COR-L47 (cell line): ENCODE measurements at regions not wholly inside any gene's neighbourhood (a gene's known extent, or its start where the extent isn't known, plus 50 kb on each side); places are given as distances from the start of the nearest gene placed in this dataset.
"Not testable (repeated sequence)": the region's sequence is repeated elsewhere in the genome, so short reads cannot be mapped to it uniquely, and the experiment has no call there.

Source experiments
- DNase-seq: peaks from one replicate; lab custom pipeline; 2025; lab: John Stamatoyannopoulos, UW

DNA sequence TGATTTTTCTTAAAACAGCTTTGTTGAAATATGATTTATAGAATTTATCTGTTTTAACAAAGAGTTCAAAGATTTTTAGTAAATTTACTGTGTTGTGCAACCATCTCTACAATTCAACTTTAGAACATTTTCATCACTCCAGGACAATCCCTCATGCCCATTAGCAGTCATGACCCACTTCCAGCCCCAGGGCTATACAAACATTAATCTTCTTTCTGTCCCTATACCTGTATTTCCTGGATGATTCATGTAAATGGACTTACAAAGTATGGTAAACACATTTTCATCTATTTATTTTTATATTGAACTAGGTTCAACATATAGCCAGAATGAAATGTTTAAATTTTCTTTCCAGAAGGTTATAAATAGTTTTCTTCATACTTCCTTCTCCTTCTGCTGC, 127.8 kb upstream of the CCDC180 start:
- DNase-seq, result no peak

DNA sequence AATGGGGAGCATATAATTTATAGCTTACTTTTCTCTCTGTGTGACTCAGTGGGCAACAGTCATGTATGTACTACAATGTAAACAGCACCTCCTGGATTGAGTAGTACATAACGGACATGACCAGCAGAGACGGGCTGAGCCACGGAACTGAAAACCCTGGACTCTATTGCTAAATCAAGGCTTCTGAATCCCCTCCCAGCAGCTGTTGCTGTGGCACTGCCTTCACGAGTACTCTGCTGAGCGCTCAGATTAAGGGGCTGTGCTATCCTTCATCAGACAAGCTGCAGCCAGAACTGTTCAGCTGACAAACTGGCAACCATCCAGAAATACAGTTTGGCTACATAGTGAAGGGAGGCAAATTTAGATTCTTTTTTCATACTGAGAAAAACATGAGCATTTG, 131.3 kb upstream of the CCDC180 start:
- peak; percentile 19 for DNase-seq

DNA sequence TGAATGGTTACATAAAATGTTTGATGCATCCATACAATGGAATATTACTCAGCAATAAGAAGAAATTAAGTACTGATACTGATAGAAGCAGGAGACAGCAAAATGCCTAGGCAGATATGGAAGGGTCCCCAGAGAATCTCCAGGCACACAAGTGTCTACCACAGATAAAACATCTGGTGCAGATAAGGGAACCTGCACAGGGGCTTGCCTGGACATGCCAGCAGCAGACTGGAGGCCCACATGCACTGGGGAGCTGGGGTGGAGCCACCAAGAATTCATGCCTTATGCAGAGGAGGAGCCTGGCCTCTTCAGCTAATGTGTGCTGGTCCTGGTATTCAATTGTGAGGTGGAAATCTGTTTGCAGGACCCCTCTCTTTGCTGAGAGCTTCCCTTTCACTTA, 129.2 kb upstream of the CTSV start:
- not testable (repeated sequence) for DNase-seq

DNA sequence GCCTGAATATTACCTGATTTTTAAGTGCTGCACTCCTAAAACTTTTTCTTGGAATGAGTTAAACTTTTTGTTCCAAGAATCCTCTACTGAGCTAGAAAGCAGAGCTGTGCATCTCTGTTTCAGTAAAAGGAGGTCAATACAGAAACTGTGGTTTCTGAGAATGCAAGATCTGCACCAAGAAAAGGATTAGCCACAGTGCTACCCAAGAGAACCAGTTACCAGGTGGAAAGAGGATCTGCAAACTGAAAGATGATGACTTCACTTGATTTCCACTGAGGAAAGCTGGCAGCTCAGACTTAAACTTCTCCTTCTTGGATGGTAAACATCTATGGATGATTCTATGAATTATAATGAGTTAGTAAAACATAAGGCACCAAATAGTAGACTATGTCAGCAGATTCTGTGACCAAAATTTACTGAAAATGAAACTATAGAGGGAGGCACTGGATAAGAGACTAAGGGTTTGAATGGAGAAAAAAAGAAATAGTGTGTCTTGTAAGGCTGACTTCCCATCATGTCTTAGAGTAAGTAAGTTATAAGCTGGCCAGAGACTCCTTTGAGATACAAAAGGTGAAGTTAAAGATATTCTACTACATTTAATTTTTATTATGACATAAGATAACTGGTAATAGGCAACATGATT, 127.7 kb upstream of the CTSV start:
- DNase-seq, result not testable (repeated sequence)

DNA sequence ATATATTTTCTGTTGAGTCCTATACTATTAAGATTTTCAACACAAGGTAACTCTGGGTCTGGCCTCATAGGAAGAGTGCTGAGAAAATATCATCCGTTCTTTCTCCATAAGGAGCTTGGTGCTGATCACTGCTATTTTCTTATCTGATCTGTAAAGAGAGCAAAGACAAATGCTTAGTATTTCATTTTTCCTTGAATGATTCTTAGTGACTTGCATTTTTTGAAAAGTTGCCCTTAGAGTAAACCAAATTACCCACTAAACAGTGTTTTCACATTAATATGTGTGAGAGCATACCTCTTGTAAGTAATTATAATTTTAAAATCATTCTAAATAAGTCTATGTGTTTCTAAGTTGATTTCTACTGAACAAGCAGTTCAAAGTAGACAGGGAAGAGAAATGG, 121.3 kb upstream of the CTSV start:
- no peak for DNase-seq

DNA sequence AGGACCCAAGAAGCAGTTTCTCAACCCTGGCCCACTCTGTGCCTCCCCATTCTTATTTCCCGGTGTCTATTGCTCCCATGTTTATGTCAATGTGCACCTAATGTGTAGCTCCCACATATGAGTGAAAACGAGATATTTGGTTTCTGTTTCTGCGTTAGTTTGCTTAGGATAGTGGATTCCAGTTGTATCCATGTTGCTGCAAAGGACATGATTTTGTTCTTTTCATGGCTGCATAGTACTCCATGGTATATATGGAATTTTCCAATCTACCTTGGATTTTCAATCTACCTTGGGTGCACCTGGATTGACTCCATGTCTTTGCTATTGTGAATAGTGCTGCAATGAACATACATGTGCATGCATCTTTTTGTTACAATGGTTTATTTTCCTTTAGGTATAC, 119.8 kb upstream of the CTSV start:
- not testable (repeated sequence) for DNase-seq

DNA sequence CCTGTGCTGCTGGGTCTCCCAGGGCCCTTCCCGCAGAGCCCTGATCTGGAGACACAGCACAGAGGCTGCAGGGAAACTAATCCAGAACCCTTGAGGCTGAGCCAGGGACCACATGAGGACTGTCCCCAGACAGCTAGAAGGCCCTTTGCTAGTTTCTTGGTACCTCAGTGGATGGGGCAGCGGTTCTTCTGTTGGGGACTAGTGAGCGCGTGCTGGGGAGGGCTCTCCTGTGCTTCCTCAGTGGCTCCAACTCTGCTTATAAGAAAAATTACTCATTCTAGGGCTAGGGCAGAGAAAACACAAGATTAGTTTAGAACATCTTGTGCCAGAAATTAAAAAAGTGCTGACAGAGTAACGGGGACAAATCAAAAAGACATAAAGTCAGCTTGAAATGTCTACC, 116.5 kb upstream of the CTSV start:
- DNase-seq, result not testable (repeated sequence)

DNA sequence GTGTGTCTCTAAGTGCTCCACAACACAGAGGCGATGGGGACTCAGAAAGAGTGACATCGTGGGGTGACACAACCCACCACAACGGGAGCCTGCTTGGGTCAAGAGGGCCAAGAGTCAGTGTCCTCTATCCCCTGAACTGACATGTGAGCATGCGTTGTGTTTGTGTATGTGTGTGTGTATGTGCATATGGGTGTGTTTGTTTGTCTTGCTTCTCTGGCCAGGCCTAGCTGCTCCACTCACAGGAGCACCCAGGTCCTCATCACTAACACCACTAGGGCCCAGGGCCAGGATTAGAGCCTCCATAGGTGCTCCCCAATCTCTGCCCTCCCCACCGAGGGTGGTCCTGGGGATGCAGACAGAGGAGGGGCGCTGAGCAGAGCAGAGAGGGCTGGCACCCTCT, 115.0 kb upstream of the CTSV start:
- DNase-seq, result no peak

DNA sequence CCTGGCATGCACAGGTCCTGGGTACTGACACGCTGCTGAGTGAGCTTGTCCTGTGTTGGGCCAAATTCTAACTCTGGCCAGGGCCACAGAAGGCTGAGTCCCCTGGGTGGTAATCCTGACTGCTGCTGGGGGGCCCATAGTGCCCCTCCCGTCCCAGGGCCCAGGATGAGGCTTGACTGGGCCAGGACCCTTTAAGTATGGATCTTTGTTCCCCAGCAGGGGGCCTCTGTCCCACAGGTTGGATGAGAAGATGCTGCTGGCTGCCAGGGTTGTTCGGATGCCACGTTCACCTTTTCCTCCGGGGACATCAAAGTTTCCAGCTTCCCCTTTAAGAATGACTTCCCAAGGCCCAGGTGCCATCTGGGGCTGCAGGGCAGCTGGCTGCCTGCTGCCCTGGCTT, 114.2 kb upstream of the CTSV start:
- DNase-seq, result not testable (repeated sequence)

DNA sequence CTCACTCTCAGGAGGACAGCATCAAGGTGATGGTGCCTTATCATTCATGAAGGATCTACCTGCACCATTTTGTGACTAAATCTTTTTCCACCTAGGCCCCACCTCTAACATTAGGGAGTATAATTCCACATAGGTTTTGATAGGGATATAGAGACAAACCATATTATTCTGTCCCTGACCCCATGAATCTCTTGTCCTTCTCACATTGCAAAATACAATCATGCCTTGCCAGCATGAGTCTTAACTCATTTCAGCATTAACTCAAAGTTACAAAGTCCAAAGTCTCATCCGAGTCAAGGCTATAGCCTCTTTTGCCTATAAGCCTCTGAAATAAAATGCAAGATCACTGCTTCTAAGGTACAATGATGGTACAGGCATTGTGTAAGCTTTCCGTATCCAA, 111.5 kb upstream of the CTSV start:
- not testable (repeated sequence) for DNase-seq

DNA sequence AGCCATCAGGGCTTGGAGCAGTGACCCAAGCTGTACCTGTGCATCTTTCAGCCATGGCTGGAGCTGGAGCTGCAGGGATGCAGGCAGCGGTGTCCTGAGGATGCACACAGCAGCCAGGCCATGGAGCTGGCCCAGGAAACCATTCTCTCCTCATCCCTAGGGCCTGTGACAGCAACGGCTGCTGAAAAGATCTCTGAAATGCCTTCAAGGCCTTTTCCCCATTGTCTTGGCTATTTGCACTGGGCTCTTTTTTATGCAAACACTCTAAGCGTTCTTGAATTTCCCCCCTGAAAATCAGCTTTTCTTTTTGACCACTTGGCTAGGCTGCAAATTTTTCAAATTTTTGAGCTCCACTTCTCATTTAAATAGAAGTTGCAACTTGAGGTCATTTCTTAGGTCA, 109.5 kb upstream of the CTSV start:
- DNase-seq, result not testable (repeated sequence)

DNA sequence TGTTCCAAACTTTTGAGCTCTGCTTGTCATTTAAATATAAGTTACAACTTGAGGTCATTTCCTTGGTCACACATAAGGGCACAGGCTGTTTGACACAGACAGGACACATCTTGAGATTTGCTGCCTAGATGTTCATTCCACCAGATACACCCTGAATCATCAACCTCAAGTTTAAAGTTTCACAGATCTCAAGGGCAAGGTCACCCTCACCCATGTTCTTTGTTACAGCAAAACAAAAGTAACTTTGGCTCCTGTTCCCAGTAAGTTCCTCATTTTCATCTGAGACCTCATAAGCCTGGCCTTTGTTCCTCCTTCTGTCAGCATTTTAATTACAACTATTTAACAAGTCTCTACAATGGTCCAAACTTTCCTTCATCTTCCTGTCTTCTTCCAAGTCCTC, 106.7 kb upstream of the CTSV start:
- DNase-seq, result not testable (repeated sequence)

DNA sequence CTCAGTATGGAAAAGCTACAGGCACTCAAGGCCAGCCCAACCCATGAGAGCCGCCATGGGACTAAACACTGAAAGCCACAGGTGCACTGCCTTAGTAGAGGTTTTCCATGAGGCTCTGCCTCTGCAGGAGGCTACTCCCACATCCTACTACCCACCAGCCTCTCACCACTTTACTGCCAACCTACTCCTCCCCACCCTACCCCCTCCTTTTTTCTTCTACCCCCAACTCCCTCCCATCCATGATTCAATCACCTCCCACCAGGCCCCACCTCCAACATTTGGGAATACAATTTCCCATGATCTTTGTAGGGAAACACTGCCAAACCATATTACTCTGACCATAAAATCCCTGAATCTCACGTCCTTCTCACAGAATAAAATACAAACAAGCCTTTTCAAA, 101.6 kb upstream of the CTSV start:
- DNase-seq, result no peak

DNA sequence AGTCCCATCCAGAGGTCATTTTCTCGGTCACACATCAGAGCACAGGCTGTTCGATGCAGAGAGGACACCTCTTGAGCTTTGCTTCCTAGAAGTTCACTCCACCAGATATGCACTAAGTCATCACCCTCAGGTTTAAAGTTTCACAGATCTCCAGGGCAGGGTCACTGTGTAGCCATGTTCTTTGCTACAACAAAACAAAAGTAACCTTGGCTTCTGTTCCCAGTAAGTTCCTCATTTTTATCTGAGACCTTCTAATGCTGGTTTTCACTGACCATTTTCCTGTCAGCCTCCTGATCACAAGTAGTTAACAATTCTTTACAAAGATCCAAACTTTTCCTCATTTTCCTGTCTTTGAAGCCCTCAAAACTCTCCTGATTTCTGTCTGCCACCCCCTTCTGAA, 97.5 kb upstream of the CTSV start:
- no peak for DNase-seq

DNA sequence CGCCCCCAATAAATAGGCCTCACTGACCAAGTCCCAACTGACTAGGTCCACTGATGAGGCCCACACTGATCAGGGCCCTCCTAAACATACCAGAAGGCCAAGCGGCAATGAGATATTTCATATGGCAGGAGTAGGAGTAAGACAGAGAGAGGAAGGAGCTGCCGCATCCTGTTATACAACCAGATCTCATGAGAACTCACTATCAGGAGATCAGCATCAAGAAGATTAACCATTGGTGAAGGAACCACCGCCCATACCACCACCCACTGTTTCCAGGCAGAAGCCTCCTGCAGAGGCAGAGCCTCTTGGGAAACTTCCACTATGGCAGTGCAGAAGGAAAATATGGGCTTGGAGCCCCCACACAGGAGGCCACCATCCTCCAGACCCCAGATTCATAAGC, 95.0 kb upstream of the CTSV start:
- not testable (repeated sequence) for DNase-seq

DNA sequence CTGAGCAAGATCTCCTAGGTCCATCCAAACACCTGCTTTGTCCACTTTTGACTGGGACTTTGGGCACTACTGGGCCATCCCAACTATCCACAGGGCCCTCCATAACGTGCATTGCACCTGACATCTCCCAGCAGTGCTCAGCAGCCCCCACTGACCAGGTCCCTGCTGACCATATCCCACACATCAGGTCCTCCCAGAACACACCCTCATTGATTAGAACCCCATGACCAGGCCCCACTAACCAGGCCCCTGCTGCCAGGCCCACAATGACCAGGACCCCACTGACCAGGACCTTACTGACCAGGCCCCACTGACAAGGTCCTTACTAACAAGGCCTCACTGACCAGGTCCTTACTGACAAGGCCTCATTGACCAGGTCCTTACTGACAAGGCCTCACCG, 93.9 kb upstream of the CTSV start:
- DNase-seq, result no peak

DNA sequence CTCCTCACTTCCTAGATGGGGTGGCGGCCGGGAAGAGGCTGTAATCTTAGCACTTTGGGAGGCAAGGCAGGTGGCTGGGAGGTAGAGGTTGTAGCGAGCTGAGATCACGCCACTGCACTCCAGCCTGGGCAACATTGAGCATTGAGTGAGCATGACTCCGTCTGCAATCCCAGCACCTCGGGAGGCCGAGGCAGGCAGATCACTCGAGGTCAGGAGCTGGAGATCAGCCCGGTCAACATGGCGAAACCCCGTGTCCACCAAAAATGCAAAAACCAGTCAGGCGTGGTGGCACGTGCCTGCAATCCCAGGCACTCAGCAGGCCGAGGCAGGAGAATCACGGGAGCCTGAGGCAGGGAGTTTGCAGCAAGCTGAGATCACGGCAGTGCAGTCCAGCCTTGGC, 91.9 kb upstream of the CTSV start:
- DNase-seq, result not testable (repeated sequence)

DNA sequence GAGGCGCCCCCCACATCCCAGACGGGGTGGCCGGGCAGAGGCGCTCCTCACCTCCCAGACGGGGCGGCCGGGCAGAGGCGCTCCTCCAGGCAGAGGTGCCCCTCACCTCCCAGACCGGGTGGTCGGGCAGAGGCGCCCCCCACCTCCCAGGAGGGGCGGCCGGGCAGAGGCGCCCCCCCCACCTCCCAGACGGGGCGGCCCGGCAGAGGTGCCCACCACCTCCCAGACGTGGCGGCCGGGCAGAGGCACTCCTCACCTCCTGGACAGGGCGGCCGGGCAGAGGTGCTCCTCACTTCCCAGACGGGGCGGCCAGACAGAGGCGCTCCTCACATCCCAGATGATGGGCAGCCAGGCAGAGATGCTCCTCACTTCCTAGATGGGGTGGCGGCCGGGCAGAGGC, 91.4 kb upstream of the CTSV start:
- not testable (repeated sequence) for DNase-seq

DNA sequence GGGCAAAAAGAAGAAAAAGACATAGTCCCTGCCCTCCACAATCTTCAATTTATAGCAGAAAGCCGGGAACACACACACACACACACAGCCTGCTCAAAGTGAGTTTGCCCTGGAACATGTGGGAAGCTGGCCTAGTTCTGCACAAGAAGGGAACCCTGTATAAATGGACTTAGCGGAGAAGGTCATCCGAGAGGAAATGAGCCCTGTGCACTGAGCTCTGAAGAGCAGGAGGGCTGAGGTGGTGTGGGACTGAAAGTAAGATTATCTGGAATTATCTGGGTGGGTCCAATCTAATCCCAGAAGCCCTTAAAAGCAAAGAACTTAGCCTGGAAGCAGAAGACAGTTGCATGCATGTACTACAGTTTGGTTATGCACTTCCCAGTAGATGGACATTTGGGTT, 90.0 kb upstream of the CTSV start:
- no peak for DNase-seq

DNA sequence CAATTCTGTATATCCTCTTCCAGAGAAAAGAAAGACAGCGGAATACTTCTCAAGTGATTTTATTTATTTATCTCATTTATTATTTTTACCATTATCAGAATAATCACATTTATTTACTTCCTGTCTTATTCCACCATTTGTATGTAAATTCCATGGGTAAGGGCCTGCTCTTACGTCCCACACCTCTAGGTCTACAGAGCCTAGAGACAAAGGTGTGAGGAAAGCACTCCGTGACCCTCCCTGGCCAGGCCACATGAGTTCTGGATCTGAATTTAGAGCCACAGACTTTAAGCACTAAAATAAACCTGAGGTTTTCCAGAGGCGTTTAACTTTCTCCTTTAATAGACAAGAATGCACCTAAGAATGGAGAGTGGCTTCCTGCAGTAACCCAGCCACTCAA, 85.3 kb upstream of the CTSV start:
- no peak for DNase-seq

DNA sequence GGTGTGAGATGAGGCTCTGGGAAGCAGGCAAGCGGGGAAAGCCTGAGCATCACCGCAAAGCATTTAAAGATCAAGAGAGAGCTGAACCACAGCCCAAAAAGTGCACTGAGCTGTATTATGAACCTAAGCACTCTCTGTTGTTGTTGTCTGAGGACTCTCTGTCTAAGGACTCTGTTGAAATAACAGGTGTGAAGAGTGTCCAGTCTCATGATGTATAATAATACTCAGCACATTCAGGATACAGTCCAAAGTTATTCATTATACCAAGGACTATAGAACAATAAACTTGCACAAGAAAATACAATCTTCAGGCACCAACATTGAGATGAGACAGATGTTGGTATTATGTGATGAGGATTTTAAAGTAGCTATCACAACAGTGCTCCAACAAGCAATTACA, 71.8 kb upstream of the CTSV start:
- no peak for DNase-seq

DNA sequence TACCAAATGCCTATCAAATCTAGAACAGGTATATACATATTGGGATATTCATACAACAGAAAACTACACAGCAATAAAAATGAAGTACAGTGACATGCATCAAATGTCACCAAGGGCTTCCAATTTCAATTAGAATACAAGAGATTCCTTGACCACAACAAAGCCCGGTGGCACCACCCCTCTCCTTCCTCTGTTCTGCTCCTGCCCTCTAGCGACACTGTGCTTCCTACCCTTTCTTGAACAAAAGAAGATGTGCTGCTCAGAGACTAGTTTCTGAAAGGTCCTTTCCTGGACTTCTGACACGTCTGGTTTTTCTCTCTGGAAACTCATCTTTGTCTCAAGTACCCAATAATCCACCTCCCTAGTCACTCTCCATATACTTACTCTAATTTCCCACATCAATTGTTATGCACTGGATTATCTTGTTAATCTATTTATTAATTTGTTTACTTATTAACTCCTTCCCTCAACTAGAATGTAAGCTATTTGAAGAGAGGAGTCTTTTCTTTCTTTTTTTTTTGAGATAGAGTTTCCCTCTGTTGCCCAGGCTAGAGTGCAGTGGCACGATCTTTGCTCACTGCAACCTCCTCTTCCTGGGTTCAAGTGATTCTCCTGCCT, 70.4 kb upstream of the CTSV start:
- DNase-seq, result peak; percentile 28

DNA sequence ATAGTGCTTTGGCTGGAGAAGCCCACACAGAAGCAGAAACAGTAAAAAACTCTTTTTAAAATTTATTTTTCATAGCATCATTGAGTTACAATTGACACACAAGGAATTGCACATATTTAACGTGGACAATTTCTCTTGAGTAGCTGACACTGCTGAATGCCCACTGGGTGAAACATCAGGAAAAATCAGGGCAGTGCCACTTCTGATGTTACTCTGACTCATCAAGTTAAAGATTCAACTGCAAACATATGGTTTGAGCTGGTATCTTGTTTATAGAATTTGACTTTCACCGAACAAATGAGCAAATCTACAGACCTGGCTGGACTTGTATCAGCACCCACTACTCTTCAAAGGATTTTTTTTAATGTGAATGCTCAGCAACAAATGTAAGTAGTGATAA, 66.3 kb upstream of the CTSV start:
- not testable (repeated sequence) for DNase-seq
